Stimulated activated CD8-positive, alpha-beta memory T cell treated with anti-CD3 and anti-CD28 coated beads, Interleukin-2, amount 100 ng/mL, for 1 hour (primary cell): ENCODE measurements at regions not wholly inside any gene's neighbourhood (a gene's known extent, or its start where the extent isn't known, plus 50 kb on each side); places are given as distances from the start of the nearest gene placed in this dataset.
"Not testable (repeated sequence)": the region's sequence is repeated elsewhere in the genome, so short reads cannot be mapped to it uniquely, and the experiment has no call there.

ENCODE experiments used
- DNase-seq, 2 donors: peaks; one replicate each; pipeline ENCODE4 v3.0.0-alpha.2; 2020; ENCODE audit warnings: low read depth in 2 of 2

GRCh38 chr18:44541159-44541558 lies 139.5 kb upstream of the SETBP1 start:
- DNase-seq: no peak

GRCh38 chr18:44541781-44542180 lies 138.9 kb upstream of the SETBP1 start:
- DNase-seq: no peak

- no peak for DNase-seq
Measured at GRCh38 chr18:44543387-44543786, 137.3 kb upstream of the SETBP1 start.

- no peak for DNase-seq
Measured at GRCh38 chr18:44545359-44545985, 135.2 kb upstream of the SETBP1 start.

- DNase-seq: no peak
Measured at GRCh38 chr18:44546954-44547353, 133.7 kb upstream of the SETBP1 start.

GRCh38 chr18:44548291-44549221 lies 132.1 kb upstream of the SETBP1 start:
- DNase-seq: no peak

- no peak for DNase-seq
Measured at GRCh38 chr18:44552706-44553105, 128.0 kb upstream of the SETBP1 start.

- no peak for DNase-seq
Measured at GRCh38 chr18:44556296-44556695, 124.4 kb upstream of the SETBP1 start.

GRCh38 chr18:44557616-44558151 lies 123.0 kb upstream of the SETBP1 start:
- DNase-seq: no peak

GRCh38 chr18:44558767-44559166 lies 121.9 kb upstream of the SETBP1 start:
- DNase-seq: no peak

GRCh38 chr18:44562986-44563385 lies 117.7 kb upstream of the SETBP1 start:
- no peak for DNase-seq

GRCh38 chr18:44564922-44565321 lies 115.8 kb upstream of the SETBP1 start:
- no peak for DNase-seq

GRCh38 chr18:44568342-44568741 lies 112.3 kb upstream of the SETBP1 start:
- no peak for DNase-seq

GRCh38 chr18:44568986-44569385 lies 111.7 kb upstream of the SETBP1 start:
- no peak for DNase-seq

- no peak for DNase-seq
Measured at GRCh38 chr18:44569391-44570055, 111.2 kb upstream of the SETBP1 start.

GRCh38 chr18:44579028-44579702 lies 101.5 kb upstream of the SETBP1 start:
- no peak for DNase-seq

- DNase-seq: no peak
Measured at GRCh38 chr18:44579745-44580144, 100.9 kb upstream of the SETBP1 start.

GRCh38 chr18:44580159-44580558 lies 100.5 kb upstream of the SETBP1 start:
- DNase-seq: no peak

GRCh38 chr18:44580782-44581181 lies 99.9 kb upstream of the SETBP1 start:
- not testable (repeated sequence) for DNase-seq

- no peak for DNase-seq
Measured at GRCh38 chr18:44582456-44582855, 98.2 kb upstream of the SETBP1 start.

GRCh38 chr18:44584900-44585299 lies 95.8 kb upstream of the SETBP1 start:
- no peak for DNase-seq
